ENCODE measurements at regions not wholly inside any gene's neighbourhood (a gene's known extent, or its start where the extent isn't known, plus 50 kb on each side); places are given as distances from the start of the nearest gene placed in this dataset.

DNA sequence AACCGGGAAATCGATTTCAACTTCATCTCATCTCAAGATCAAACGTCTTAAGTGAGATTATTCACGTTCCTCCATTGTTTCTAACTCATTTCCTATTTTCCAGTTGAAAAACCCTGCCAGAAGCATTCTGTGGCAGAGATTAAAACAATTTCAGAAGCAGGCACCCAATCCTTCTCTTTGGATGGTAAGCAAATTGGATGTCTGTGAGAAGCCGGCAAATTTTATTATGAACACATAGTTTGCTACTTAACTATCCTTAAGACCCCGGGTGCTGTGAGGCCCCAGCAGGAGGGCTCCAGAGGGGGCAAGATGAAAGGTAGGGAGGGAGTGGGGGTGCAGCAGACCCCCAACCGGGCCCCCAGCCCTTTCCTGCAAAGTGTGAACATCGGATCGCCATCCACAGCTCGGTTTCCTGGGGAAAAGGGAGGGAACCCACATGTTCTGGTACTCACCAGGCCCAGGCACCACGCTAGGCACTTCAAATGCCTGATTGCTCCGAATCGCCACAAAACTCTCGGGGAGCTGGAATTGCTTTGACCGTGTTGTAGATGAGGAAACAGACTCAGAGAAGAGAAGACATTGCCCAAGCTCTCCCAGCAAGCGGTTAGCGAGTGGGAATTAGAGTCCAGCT is 167.1 kb upstream of the MVB12B start:
- H3K9ac ChIP-seq (ENCODE audit: control insufficient read depth, insufficient read depth, low read length): no peak overlapping the region
- FAIRE-seq (no peak), DNase-seq (ENCODE audit: low read depth, low spot score) (no peak), ATAC-seq (no peak)
- BruUV-seq (replicated peaks): no TSS peak
- no peak overlapping the region for H2AFZ ChIP-seq (ENCODE audit: control insufficient read depth, low read depth, low read length)
- H3K4me2 ChIP-seq (ENCODE audit: control insufficient read depth, insufficient read depth): no peak overlapping the region
- 32% methylated on average over 15 of the region's 17 CpGs for WGBS (ENCODE audit: insufficient coverage, insufficient replicate concordance, low lambda C conversion rate, missing lambda C conversion rate)
- in situ Hi-C loops (cut with MboI) (no loop called here), intact Hi-C loops (cut with micrococcal nuclease; ENCODE audit: unreplicated experiment) (no loop called here)
- ChIA-PET SMC1A (ENCODE audit: uncharacterized antibody, unreplicated experiment) (no interaction called here), RAD21 (ENCODE audit: unreplicated experiment) (no interaction called here), POLR2A (no interaction called here), CTCF (no interaction called here)
- no peaks in the 10 kb centered on the region for H3K4me1 ChIP-seq (ENCODE audit: control insufficient read depth, insufficient read depth, low read length)
- H3K79me2 ChIP-seq (ENCODE audit: control insufficient read depth, insufficient read depth, low read length): no peaks in the 10 kb centered on the region
- H3K27me3 ChIP-seq (replicated peaks in 1 of 2; ENCODE audit: control insufficient read depth in 2 of 2, insufficient read depth in 2 of 2, low read length in 1 of 2): peaks cover 0 to 2% of the 10 kb centered on the region in 2 experiments; a peak in 1 of 4 replicates
- H4K20me1 ChIP-seq (ENCODE audit: control insufficient read depth, insufficient read depth): no peaks in the 10 kb centered on the region
- no peak overlapping the region for H3K27ac ChIP-seq (ENCODE audit: control insufficient read depth, insufficient read depth)
- H3K36me3 ChIP-seq (ENCODE audit: control insufficient read depth in 2 of 2, insufficient read depth in 2 of 2, low read length in 1 of 2): no peaks in the 10 kb centered on the region
- no peak overlapping the region for H3K4me3 ChIP-seq
- no peaks in the 10 kb centered on the region for H3K9me3 ChIP-seq (replicated peaks; ENCODE audit: control insufficient read depth, insufficient read depth, low read length)
- TF ChIP-seq BRCA1 (IDR thresholded peaks at IDR 0.05; ENCODE audit: low read depth, low read length) (no peak), TARDBP (IDR thresholded peaks at IDR 0.05; ENCODE audit: borderline replicate concordance) (no peak), TCF7 (IDR thresholded peaks at IDR 0.05; ENCODE audit: borderline replicate concordance) (no peak), RELA (IDR thresholded peaks at IDR 0.05; ENCODE audit: borderline replicate concordance, partially characterized antibody) (no peak), ASH2L (IDR thresholded peaks at IDR 0.05; ENCODE audit: borderline replicate concordance, low read depth) (no peak), FOXK2 (IDR thresholded peaks at IDR 0.05) (no peak), HDAC6 (IDR thresholded peaks at IDR 0.05; ENCODE audit: unreplicated experiment) (no peak), CHD1 (IDR thresholded peaks at IDR 0.05; ENCODE audit: low read depth, low read length) (no peak), POU2F2 (IDR thresholded peaks at IDR 0.05; ENCODE audit: borderline replicate concordance, low read depth, low read length) (no peak), FOS (IDR thresholded peaks at IDR 0.05; ENCODE audit: borderline replicate concordance, extremely low read depth, insufficient read length) (no peak), ZNF217 (IDR thresholded peaks at IDR 0.05) (no peak), CHD2 (IDR thresholded peaks at IDR 0.05; ENCODE audit: borderline replicate concordance, low read depth, low read length) (no peak), RCOR1 (conservative IDR thresholded peaks at IDR 0.05; ENCODE audit: low read depth, low read length) (no peak), IRF4 (IDR thresholded peaks at IDR 0.05; ENCODE audit: low read depth, low read length) (no peak), EZH2 (IDR thresholded peaks at IDR 0.05; ENCODE audit: borderline replicate concordance, control insufficient read depth, low read depth, low read length) (no peak)
- TF ChIP-seq, protein P1, sequence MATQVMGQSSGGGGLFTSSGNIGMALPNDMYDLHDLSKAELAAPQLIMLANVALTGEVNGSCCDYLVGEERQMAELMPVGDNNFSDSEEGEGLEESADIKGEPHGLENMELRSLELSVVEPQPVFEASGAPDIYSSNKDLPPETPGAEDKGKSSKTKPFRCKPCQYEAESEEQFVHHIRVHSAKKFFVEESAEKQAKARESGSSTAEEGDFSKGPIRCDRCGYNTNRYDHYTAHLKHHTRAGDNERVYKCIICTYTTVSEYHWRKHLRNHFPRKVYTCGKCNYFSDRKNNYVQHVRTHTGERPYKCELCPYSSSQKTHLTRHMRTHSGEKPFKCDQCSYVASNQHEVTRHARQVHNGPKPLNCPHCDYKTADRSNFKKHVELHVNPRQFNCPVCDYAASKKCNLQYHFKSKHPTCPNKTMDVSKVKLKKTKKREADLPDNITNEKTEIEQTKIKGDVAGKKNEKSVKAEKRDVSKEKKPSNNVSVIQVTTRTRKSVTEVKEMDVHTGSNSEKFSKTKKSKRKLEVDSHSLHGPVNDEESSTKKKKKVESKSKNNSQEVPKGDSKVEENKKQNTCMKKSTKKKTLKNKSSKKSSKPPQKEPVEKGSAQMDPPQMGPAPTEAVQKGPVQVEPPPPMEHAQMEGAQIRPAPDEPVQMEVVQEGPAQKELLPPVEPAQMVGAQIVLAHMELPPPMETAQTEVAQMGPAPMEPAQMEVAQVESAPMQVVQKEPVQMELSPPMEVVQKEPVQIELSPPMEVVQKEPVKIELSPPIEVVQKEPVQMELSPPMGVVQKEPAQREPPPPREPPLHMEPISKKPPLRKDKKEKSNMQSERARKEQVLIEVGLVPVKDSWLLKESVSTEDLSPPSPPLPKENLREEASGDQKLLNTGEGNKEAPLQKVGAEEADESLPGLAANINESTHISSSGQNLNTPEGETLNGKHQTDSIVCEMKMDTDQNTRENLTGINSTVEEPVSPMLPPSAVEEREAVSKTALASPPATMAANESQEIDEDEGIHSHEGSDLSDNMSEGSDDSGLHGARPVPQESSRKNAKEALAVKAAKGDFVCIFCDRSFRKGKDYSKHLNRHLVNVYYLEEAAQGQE (IDR thresholded peaks at IDR 0.05; ENCODE audit: low read depth, low read length): no peak
- TF ChIP-seq, protein P2, sequence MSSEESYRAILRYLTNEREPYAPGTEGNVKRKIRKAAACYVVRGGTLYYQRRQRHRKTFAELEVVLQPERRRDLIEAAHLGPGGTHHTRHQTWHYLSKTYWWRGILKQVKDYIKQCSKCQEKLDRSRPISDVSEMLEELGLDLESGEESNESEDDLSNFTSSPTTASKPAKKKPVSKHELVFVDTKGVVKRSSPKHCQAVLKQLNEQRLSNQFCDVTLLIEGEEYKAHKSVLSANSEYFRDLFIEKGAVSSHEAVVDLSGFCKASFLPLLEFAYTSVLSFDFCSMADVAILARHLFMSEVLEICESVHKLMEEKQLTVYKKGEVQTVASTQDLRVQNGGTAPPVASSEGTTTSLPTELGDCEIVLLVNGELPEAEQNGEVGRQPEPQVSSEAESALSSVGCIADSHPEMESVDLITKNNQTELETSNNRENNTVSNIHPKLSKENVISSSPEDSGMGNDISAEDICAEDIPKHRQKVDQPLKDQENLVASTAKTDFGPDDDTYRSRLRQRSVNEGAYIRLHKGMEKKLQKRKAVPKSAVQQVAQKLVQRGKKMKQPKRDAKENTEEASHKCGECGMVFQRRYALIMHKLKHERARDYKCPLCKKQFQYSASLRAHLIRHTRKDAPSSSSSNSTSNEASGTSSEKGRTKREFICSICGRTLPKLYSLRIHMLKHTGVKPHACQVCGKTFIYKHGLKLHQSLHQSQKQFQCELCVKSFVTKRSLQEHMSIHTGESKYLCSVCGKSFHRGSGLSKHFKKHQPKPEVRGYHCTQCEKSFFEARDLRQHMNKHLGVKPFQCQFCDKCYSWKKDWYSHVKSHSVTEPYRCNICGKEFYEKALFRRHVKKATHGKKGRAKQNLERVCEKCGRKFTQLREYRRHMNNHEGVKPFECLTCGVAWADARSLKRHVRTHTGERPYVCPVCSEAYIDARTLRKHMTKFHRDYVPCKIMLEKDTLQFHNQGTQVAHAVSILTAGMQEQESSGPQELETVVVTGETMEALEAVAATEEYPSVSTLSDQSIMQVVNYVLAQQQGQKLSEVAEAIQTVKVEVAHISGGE (CRISPR knock-in tag; IDR thresholded peaks at IDR 0.05): no peak
- TF ChIP-seq, protein P3, sequence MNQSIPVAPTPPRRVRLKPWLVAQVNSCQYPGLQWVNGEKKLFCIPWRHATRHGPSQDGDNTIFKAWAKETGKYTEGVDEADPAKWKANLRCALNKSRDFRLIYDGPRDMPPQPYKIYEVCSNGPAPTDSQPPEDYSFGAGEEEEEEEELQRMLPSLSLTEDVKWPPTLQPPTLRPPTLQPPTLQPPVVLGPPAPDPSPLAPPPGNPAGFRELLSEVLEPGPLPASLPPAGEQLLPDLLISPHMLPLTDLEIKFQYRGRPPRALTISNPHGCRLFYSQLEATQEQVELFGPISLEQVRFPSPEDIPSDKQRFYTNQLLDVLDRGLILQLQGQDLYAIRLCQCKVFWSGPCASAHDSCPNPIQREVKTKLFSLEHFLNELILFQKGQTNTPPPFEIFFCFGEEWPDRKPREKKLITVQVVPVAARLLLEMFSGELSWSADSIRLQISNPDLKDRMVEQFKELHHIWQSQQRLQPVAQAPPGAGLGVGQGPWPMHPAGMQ (IDR thresholded peaks at IDR 0.05; ENCODE audit: borderline replicate concordance): no peak

All from GM12878 (cell line).